ENCODE measurements at regions not wholly inside any gene's neighbourhood (a gene's known extent, or its start where the extent isn't known, plus 50 kb on each side); places are given as distances from the start of the nearest gene placed in this dataset.

- no peak for DNase-seq
These were observed 54.5 kb upstream of the MAMLD1 start for GRCh38 chrX:150308532-150309157.

DNA sequence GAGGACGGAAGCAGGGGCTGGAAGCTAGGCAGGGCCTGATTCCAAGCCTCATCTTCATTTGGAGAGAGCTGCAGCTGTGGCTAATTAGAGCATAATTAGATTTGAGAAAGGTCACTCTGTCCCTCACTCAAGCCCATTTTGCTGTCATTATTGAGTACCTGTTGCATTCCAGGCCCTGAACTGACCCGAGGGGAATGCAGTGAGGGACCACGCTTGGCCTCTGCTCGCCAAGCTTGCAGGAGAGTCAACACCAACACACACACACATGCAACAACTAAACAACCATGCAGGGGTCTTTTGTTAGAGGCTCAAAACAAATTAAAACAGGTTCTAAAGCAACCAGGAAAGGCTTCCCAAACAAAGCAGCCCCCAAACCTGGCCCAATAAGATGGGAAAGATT is 52.7 kb upstream of the MAMLD1 start:
- DNase-seq = no peak

GRCh38 chrX:150310881-150311280 is 52.2 kb upstream of the MAMLD1 start:
- DNase-seq = no peak

DNA sequence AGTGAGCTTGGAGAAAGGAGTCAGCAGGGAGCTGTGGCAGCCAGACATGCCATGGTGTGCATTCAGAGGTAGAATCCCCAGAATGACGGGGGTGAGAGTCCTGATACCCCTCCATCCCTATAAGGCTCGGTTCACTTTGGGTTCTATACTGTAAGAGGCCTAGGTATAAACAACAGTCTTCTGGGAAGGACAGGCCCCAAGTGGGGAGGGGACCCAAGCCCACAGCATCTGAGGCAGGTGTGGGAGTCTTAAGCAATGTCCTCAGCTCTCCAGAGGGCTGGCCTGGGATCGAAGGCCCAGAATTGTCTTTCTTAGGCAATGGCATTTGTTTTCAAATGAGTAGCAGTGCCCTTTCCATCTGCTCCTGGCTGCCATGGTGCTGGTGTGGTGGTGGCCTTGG is 50.2 kb upstream of the MAMLD1 start:
- no peak for DNase-seq

Data from NCI-H1694 (cell line).